ENCODE measurements at regions not wholly inside any gene's neighbourhood (a gene's known extent, or its start where the extent isn't known, plus 50 kb on each side); places are given as distances from the start of the nearest gene placed in this dataset.

- DNase-seq (no peak), ATAC-seq (no peak)
- H3K27me3 ChIP-seq, result no peaks in the 10 kb centered on the region
- no peak overlapping the region for H3K4me3 ChIP-seq
- intact Hi-C loops (cut with DNase I; ENCODE audit: low total_unique reads) (no loop called here), in situ Hi-C loops (cut with MboI; ENCODE audit: low sequenced_read_pairs in 4 of 4) (loop anchor here in 1 of 4 donors (25.0 kb wide), 1 partner anchor 105 kb away; no protein-coding TSS in a partner anchor)
- no peaks in the 10 kb centered on the region for H3K36me3 ChIP-seq
- TF ChIP-seq CTCF (IDR thresholded peaks at IDR 0.05 in 4 of 5, conservative IDR thresholded peaks at IDR 0.05 in 1 of 5) (no peak), POLR2A (IDR thresholded peaks at IDR 0.05) (no peak)
- H3K27ac ChIP-seq, result no peak overlapping the region
- H3K4me1 ChIP-seq, result no peaks in the 10 kb centered on the region
- no peaks in the 10 kb centered on the region for H3K9me3 ChIP-seq
Measured at GRCh38 chr15:87357637-87358313, 898.8 kb downstream of the NTRK3 start.

GRCh38 chr15:87355946-87356345 is 900.6 kb downstream of the NTRK3 start:
- no peak for DNase-seq
- in situ Hi-C loops (cut with MboI; ENCODE audit: low sequenced_read_pairs in 4 of 4) (loop anchor here in 1 of 4 donors (25.0 kb wide), 1 partner anchor 106 kb away; no protein-coding TSS in a partner anchor), intact Hi-C loops (cut with DNase I; ENCODE audit: low total_unique reads) (no loop called here)

GRCh38 chr15:87354661-87355410 is 901.7 kb downstream of the NTRK3 start:
- Histone ChIP-seq H3K4me1 (no peaks in the 10 kb centered on the region), H3K4me3 (no peak overlapping the region), H3K9me3 (no peaks in the 10 kb centered on the region), H3K27ac (no peak overlapping the region), H3K27me3 (no peaks in the 10 kb centered on the region), H3K36me3 (no peaks in the 10 kb centered on the region)
- no peak for ATAC-seq
- in situ Hi-C loops (cut with MboI; ENCODE audit: low sequenced_read_pairs in 4 of 4), result loop anchor here in 1 of 4 donors (25.0 kb wide), 1 partner anchor 107 kb away; no protein-coding TSS in a partner anchor
- TF ChIP-seq CTCF (IDR thresholded peaks at IDR 0.05 in 4 of 5, conservative IDR thresholded peaks at IDR 0.05 in 1 of 5) (no peak), POLR2A (IDR thresholded peaks at IDR 0.05) (no peak)
- DNase-seq, result no peak
- intact Hi-C loops (cut with DNase I; ENCODE audit: low total_unique reads), result no loop called here

More at GRCh38 chr15:87355946-87356345, 900.6 kb downstream of the NTRK3 start:
- TF ChIP-seq POLR2A (IDR thresholded peaks at IDR 0.05) (no peak), CTCF (IDR thresholded peaks at IDR 0.05 in 4 of 5, conservative IDR thresholded peaks at IDR 0.05 in 1 of 5) (no peak)
- no peak overlapping the region for H3K4me3 ChIP-seq
- no peak overlapping the region for H3K27ac ChIP-seq
- H3K9me3 ChIP-seq, result no peaks in the 10 kb centered on the region
- no peaks in the 10 kb centered on the region for H3K27me3 ChIP-seq
- ATAC-seq, result no peak
- no peaks in the 10 kb centered on the region for H3K4me1 ChIP-seq
- no peaks in the 10 kb centered on the region for H3K36me3 ChIP-seq

- no peak for TF ChIP-seq POLR2A (IDR thresholded peaks at IDR 0.05)
- no peak for TF ChIP-seq CTCF (IDR thresholded peaks at IDR 0.05 in 4 of 5, conservative IDR thresholded peaks at IDR 0.05 in 1 of 5)
- Histone ChIP-seq H3K27me3 (no peaks in the 10 kb centered on the region), H3K36me3 (no peaks in the 10 kb centered on the region), H3K9me3 (no peaks in the 10 kb centered on the region), H3K4me3 (no peak overlapping the region), H3K27ac (no peak overlapping the region), H3K4me1 (no peaks in the 10 kb centered on the region)
- intact Hi-C loops (cut with DNase I; ENCODE audit: low total_unique reads) (no loop called here), in situ Hi-C loops (cut with MboI; ENCODE audit: low sequenced_read_pairs in 4 of 4) (no loop called here)
- DNase-seq (no peak), ATAC-seq (no peak)
Measured at GRCh38 chr15:87349181-87349580, 907.4 kb downstream of the NTRK3 start.
